Upper lobe of right lung (tissue), 1 donor: ENCODE measurements at regions not wholly inside any gene's neighbourhood (a gene's known extent, or its start where the extent isn't known, plus 50 kb on each side); places are given as distances from the start of the nearest gene placed in this dataset.

ENCODE experiments used
- ATAC-seq: fragments of 200-7000 bp; cut with Tn5 transposase; one replicate; pipeline ENCODE4 v1.9.1; 2020; ENCODE audit warnings: mild to moderate bottlenecking, moderate library complexity
- DNase-seq: peaks from one replicate; pipeline ENCODE4 v3.0.0-alpha.2; 2020
- H3K27ac ChIP-seq: fragments of 200-600 bp; one replicate; pipeline ENCODE4 v1.8.0; 2022
- H3K27me3 ChIP-seq: fragments of 200-600 bp; one replicate; pipeline ENCODE4 v1.8.0; 2022; ENCODE audit warnings: mild to moderate bottlenecking
- H3K36me3 ChIP-seq: fragments of 200-600 bp; one replicate; pipeline ENCODE4 v1.8.0; 2022
- H3K4me1 ChIP-seq: fragments of 200-600 bp; one replicate; pipeline ENCODE4 v1.8.0; 2022
- H3K4me3 ChIP-seq: fragments of 200-600 bp; one replicate; pipeline ENCODE4 v1.8.0; 2022; ENCODE audit warnings: mild to moderate bottlenecking
- H3K9me3 ChIP-seq: fragments of 200-600 bp; one replicate; pipeline ENCODE4 v1.8.0; 2022
- CTCF ChIP-seq: fragments of 200-600 bp; IDR thresholded peaks from one replicate; pipeline ENCODE4 v1.8.0; 2022; ENCODE audit warnings: antibody characterized with exemption
- intact Hi-C: fragments of 100-400 bp; cut with DNase I; formaldehyde crosslinking; loops from one replicate; pipeline ENCODE4 v1.11.0; 2022
- donor health status: DM: no; HTN: yes; CAD: no; lungs with severe emphysema.

GRCh38 chr10:20406281-20407104 is 490.6 kb downstream of the NEBL start:
- H3K27ac ChIP-seq: no peak overlapping the region
- no peaks in the 10 kb centered on the region for H3K4me1 ChIP-seq
- ATAC-seq (peak; percentile 59), DNase-seq (no peak)
- no peak overlapping the region for H3K4me3 ChIP-seq
- no peaks in the 10 kb centered on the region for H3K36me3 ChIP-seq
- no peaks in the 10 kb centered on the region for H3K9me3 ChIP-seq
- intact Hi-C loops: no loop called here
- no peaks in the 10 kb centered on the region for H3K27me3 ChIP-seq
- no peak for TF ChIP-seq CTCF

- no peak for ATAC-seq
- no peak overlapping the region for H3K4me3 ChIP-seq
- intact Hi-C loops: no loop called here
These were observed 491.4 kb downstream of the NEBL start for GRCh38 chr10:20405761-20406160.

GRCh38 chr10:20405050-20405449 is 492.1 kb downstream of the NEBL start:
- Histone ChIP-seq H3K4me3 (no peak overlapping the region), H3K27me3 (no peaks in the 10 kb centered on the region), H3K27ac (no peak overlapping the region), H3K4me1 (no peaks in the 10 kb centered on the region), H3K36me3 (no peaks in the 10 kb centered on the region), H3K9me3 (no peaks in the 10 kb centered on the region)
- no peak for DNase-seq
- no peak for ATAC-seq
- no peak for TF ChIP-seq CTCF
- intact Hi-C loops: no loop called here

More at GRCh38 chr10:20405761-20406160, 491.4 kb downstream of the NEBL start:
- H3K4me1 ChIP-seq: no peaks in the 10 kb centered on the region
- H3K36me3 ChIP-seq: no peaks in the 10 kb centered on the region
- no peak overlapping the region for H3K27ac ChIP-seq
- no peak for DNase-seq
- no peaks in the 10 kb centered on the region for H3K9me3 ChIP-seq
- TF ChIP-seq CTCF: no peak
- H3K27me3 ChIP-seq: no peaks in the 10 kb centered on the region

GRCh38 chr10:20399772-20400171 is 497.3 kb downstream of the NEBL start:
- TF ChIP-seq CTCF: no peak
- no peak overlapping the region for H3K4me3 ChIP-seq
- H3K9me3 ChIP-seq: no peaks in the 10 kb centered on the region
- H3K27me3 ChIP-seq: no peaks in the 10 kb centered on the region
- no peak for ATAC-seq
- no peak overlapping the region for H3K27ac ChIP-seq
- H3K36me3 ChIP-seq: no peaks in the 10 kb centered on the region
- intact Hi-C loops: no loop called here
- no peak for DNase-seq
- no peaks in the 10 kb centered on the region for H3K4me1 ChIP-seq

GRCh38 chr10:20396701-20397100 is 500.4 kb downstream of the NEBL start:
- Histone ChIP-seq H3K36me3 (no peaks in the 10 kb centered on the region), H3K27ac (no peak overlapping the region), H3K4me3 (no peak overlapping the region), H3K27me3 (no peaks in the 10 kb centered on the region), H3K4me1 (no peaks in the 10 kb centered on the region), H3K9me3 (no peaks in the 10 kb centered on the region)
- ATAC-seq (no peak), DNase-seq (no peak)
- intact Hi-C loops: no loop called here
- TF ChIP-seq CTCF: no peak
